ENCODE measurements at regions not wholly inside any gene's neighbourhood (a gene's known extent, or its start where the extent isn't known, plus 50 kb on each side); places are given as distances from the start of the nearest gene placed in this dataset.

DNA sequence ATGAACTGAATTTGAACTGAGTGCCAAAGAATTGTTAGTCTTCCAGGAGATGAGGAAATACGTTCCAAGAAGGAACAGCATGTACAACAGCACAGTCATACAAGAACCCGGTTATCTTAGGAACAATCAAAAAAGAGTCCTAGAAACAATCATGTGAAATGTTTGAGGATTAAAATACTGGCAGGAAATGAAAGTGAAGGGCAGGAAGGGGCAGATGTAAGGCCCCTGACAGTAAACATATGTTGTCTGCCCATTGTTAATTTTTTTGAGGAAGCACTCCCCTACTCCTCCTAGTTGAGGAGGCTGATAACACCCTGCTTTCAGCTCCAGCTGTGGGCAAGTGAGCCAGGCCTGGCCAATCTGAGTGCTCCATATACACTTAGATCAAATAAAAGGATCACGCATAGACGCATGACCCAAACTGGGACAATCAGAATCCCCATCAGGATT, 220.9 kb downstream of the HACE1 start:
- Histone ChIP-seq H3K27ac (ENCODE audit: low read depth, low read length) (no peak overlapping the region), H3K4ac (replicated peaks; ENCODE audit: insufficient read length, low read depth, low read length) (no peak overlapping the region), H3K9me3 (ENCODE audit: insufficient read depth in 2 of 2, low read depth in 1 of 2, low read length in 1 of 2) (no peaks in the 10 kb centered on the region), H4K8ac (ENCODE audit: extremely low read depth, insufficient read depth, low read length) (no peak overlapping the region), H2BK20ac (ENCODE audit: low read length) (no peak overlapping the region), H4K5ac (ENCODE audit: insufficient read length, low read depth, low read length) (no peak overlapping the region), H3K79me2 (ENCODE audit: control insufficient read depth in 1 of 2, insufficient read depth in 2 of 2, low read length in 2 of 2) (no peaks in the 10 kb centered on the region), H3K4me2 (ENCODE audit: insufficient read depth in 1 of 2, low read depth in 2 of 2, low read length in 2 of 2) (no peak overlapping the region), H2BK15ac (ENCODE audit: low read length) (no peak overlapping the region), H3K9ac (replicated peaks in 1 of 4; ENCODE audit: extremely low read depth in 1 of 4, low read depth in 3 of 4, low read length in 3 of 4) (no peak overlapping the region), H2AK5ac (ENCODE audit: low read depth, low read length) (no peak overlapping the region), H2BK12ac (ENCODE audit: low read depth, low read length) (no peak overlapping the region), H3K23ac (ENCODE audit: insufficient read length) (no peak overlapping the region), H2BK120ac (replicated peaks; ENCODE audit: low read depth, low read length) (no peak overlapping the region), H3K23me2 (ENCODE audit: low read depth, low read length) (no peaks in the 10 kb centered on the region), H3K4me3 (ENCODE audit: extremely low read depth in 1 of 4, insufficient read depth in 2 of 4, low read depth in 3 of 4, low read length in 4 of 4) (no peak overlapping the region), H4K20me1 (replicated peaks in 1 of 2; ENCODE audit: control insufficient read depth in 1 of 2, insufficient read depth in 2 of 2, low read length in 2 of 2) (no peaks in the 10 kb centered on the region), H2BK5ac (ENCODE audit: low read depth, low read length) (no peak overlapping the region), H4K91ac (replicated peaks; ENCODE audit: insufficient read length, low read length) (no peak overlapping the region), H3K79me1 (ENCODE audit: low read depth, low read length) (no peaks in the 10 kb centered on the region), H3K14ac (ENCODE audit: insufficient read length) (no peak overlapping the region), H3K27me3 (replicated peaks in 1 of 4; ENCODE audit: control insufficient read depth in 3 of 4, extremely low read depth in 1 of 4, insufficient read depth in 3 of 4, low read length in 3 of 4) (no peaks in the 10 kb centered on the region), H3K56ac (replicated peaks; ENCODE audit: insufficient read length, low read depth, low read length) (no peak overlapping the region), H3K36me3 (ENCODE audit: control insufficient read depth in 2 of 4, insufficient read depth in 4 of 4, low read length in 3 of 4) (no peaks in the 10 kb centered on the region), H3K4me1 (replicated peaks in 1 of 4; ENCODE audit: control insufficient read depth in 3 of 4, insufficient read depth in 4 of 4, low read length in 3 of 4) (no peaks in the 10 kb centered on the region), H3K18ac (ENCODE audit: extremely low read depth, low read length) (no peak overlapping the region), H2AFZ (ENCODE audit: low read length) (no peak overlapping the region)
- FAIRE-seq (no peak), DNase-seq (ENCODE audit: low read depth in 1 of 2, low spot score in 2 of 2) (no peak)
- POLR2A ChIA-PET (ENCODE audit: partially characterized antibody), result no interaction called here
- CTCF ChIA-PET (ENCODE audit: partially characterized antibody), result interaction anchor here (0.7 kb wide), 1 partner anchor 17 kb away, joined by 3 read pairs; no protein-coding TSS in a partner anchor
- 89% methylated on average over 4 of the region's 4 CpGs; no CpG with 5 or more reads in 1 of the 2 experiments for WGBS, 2 experiments (ENCODE audit: extremely low coverage in 1 of 2, insufficient coverage in 1 of 2, insufficient read length in 1 of 2, insufficient replicate concordance in 2 of 2, low coverage in 1 of 2, low lambda C conversion rate in 2 of 2, missing lambda C conversion rate in 1 of 2)
- no peak for TF ChIP-seq BRCA1 (IDR thresholded peaks at IDR 0.05; ENCODE audit: low read depth, low read length)
- TF ChIP-seq RFX5 (IDR thresholded peaks at IDR 0.05; ENCODE audit: borderline replicate concordance, low read depth, low read length), result no peak
- TF ChIP-seq SP1 (IDR thresholded peaks at IDR 0.05; ENCODE audit: low read depth, low read length), result no peak
- no peak for TF ChIP-seq RAD21 (IDR thresholded peaks at IDR 0.05 in 1 of 2, conservative IDR thresholded peaks at IDR 0.05 in 1 of 2; ENCODE audit: low read depth in 2 of 2, low read length in 2 of 2)
- no peak for TF ChIP-seq POU5F1 (IDR thresholded peaks at IDR 0.05; ENCODE audit: low read depth, low read length)
- TF ChIP-seq TBP (IDR thresholded peaks at IDR 0.05; ENCODE audit: low read depth, low read length), result no peak
- TF ChIP-seq CTBP2 (IDR thresholded peaks at IDR 0.05; ENCODE audit: borderline replicate concordance, insufficient read depth, insufficient read length, low read length), result no peak
- no peak for TF ChIP-seq RXRA (IDR thresholded peaks at IDR 0.05; ENCODE audit: insufficient read depth, low read depth, low read length)
- TF ChIP-seq HDAC2 (IDR thresholded peaks at IDR 0.05; ENCODE audit: borderline replicate concordance in 1 of 2, low read depth in 2 of 2, low read length in 2 of 2), result no peak
- TF ChIP-seq EZH2 (IDR thresholded peaks at IDR 0.05; ENCODE audit: low read depth, low read length, severe bottlenecking), result no peak
- TF ChIP-seq CHD2 (IDR thresholded peaks at IDR 0.05; ENCODE audit: low read length), result no peak
- no peak for TF ChIP-seq SP2 (IDR thresholded peaks at IDR 0.05; ENCODE audit: low read length)
- no peak for TF ChIP-seq JUND (IDR thresholded peaks at IDR 0.05; ENCODE audit: low read length)
- TF ChIP-seq KDM1A (IDR thresholded peaks at IDR 0.05; ENCODE audit: borderline replicate concordance, low read length), result no peak
- no peak for TF ChIP-seq BACH1 (IDR thresholded peaks at IDR 0.05; ENCODE audit: low read length)
- no peak for TF ChIP-seq SRF (IDR thresholded peaks at IDR 0.05; ENCODE audit: low read depth, low read length)

Data from H1 (cell line).